ENCODE measurements at regions not wholly inside any gene's neighbourhood (a gene's known extent, or its start where the extent isn't known, plus 50 kb on each side); places are given as distances from the start of the nearest gene placed in this dataset.

DNA sequence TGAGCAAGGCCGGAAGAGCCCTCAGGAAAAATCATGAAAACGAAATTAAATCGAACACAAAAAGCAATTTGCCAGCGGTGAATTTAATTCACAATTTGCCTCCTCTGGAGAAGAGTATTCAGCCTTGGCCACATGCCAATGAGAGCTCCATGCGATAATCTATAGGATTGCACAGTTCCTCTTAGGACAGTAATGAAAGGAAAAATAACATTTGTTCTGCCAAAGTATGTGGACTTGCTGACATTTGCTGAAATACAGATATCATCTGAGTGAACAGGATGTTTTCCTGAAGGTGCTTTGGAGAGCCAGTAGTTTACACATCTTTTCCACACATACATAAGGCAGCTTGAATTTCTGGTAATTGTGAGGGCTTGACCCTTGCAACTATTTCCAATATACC is 188.6 kb upstream of the PDZRN3 start:
- H3K9me3 Mint-ChIP-seq: peaks cover 20% of the 10 kb centered on the region

More for the DNA sequence above, 188.6 kb upstream of the PDZRN3 start:
- Mint-ChIP-seq H3K27ac (no peak overlapping the region), H3K27me3 (ENCODE audit: low read depth) (peaks cover 8% of the 10 kb centered on the region), H3K4me3 (no peak overlapping the region), H3K36me3 (peaks cover 4% of the 10 kb centered on the region; the same call in 1 of the 2 replicates), H3K4me1 (peaks cover 20% of the 10 kb centered on the region)
- DNase-seq (ENCODE audit: low spot score) (no peak), ATAC-seq (no peak)
- TF ChIP-seq, protein P1, sequence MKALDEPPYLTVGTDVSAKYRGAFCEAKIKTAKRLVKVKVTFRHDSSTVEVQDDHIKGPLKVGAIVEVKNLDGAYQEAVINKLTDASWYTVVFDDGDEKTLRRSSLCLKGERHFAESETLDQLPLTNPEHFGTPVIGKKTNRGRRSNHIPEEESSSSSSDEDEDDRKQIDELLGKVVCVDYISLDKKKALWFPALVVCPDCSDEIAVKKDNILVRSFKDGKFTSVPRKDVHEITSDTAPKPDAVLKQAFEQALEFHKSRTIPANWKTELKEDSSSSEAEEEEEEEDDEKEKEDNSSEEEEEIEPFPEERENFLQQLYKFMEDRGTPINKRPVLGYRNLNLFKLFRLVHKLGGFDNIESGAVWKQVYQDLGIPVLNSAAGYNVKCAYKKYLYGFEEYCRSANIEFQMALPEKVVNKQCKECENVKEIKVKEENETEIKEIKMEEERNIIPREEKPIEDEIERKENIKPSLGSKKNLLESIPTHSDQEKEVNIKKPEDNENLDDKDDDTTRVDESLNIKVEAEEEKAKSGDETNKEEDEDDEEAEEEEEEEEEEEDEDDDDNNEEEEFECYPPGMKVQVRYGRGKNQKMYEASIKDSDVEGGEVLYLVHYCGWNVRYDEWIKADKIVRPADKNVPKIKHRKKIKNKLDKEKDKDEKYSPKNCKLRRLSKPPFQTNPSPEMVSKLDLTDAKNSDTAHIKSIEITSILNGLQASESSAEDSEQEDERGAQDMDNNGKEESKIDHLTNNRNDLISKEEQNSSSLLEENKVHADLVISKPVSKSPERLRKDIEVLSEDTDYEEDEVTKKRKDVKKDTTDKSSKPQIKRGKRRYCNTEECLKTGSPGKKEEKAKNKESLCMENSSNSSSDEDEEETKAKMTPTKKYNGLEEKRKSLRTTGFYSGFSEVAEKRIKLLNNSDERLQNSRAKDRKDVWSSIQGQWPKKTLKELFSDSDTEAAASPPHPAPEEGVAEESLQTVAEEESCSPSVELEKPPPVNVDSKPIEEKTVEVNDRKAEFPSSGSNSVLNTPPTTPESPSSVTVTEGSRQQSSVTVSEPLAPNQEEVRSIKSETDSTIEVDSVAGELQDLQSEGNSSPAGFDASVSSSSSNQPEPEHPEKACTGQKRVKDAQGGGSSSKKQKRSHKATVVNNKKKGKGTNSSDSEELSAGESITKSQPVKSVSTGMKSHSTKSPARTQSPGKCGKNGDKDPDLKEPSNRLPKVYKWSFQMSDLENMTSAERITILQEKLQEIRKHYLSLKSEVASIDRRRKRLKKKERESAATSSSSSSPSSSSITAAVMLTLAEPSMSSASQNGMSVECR (CRISPR knock-in tag; IDR thresholded peaks at IDR 0.05; ENCODE audit: borderline replicate concordance): no peak
- TF ChIP-seq NFE2L1 (CRISPR knock-in tag; IDR thresholded peaks at IDR 0.05) (no peak), SP1 (CRISPR knock-in tag; conservative IDR thresholded peaks at IDR 0.05) (no peak), ELF4 (CRISPR knock-in tag; IDR thresholded peaks at IDR 0.05; ENCODE audit: low read depth) (no peak), ZNF263 (CRISPR knock-in tag; IDR thresholded peaks at IDR 0.05; ENCODE audit: low read depth) (no peak), MYBL2 (CRISPR knock-in tag; IDR thresholded peaks at IDR 0.05) (no peak), ZNF317 (CRISPR knock-in tag; IDR thresholded peaks at IDR 0.05; ENCODE audit: borderline replicate concordance, low read depth) (no peak)
- TF ChIP-seq, protein P2, sequence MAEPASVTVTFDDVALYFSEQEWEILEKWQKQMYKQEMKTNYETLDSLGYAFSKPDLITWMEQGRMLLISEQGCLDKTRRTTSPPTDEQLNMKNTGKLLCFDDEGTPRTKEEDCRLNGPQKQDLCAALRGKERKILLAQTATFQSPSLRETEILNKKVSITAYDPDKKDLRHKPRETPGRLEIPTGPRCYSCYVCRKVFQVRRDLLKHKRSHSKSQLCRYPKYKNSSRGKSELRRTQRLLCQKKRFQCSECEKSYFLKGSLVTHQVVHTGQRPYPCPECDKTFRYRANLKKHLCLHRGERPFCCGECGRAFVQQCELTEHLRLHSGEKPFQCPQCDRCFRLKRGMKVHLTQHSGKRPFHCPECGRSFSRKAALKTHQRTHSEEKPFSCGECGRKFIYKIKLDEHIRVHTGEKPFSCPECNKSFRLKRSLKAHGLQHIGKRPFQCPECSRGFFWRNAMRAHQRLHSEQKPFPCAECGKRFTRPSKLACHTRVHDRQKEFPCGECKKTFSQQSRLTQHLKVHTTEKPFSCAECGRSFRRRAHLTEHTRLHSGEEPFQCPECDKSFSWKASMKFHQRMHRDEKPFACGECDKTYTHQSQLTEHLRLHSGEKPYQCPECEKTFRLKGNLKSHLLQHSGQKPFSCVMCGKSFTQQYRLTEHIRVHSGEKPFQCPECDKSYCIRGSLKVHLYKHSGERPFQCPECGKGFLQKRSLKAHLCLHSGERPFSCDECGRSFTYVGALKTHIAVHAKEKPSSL (CRISPR knock-in tag; conservative IDR thresholded peaks at IDR 0.05): no peak
- TF ChIP-seq, protein P3, sequence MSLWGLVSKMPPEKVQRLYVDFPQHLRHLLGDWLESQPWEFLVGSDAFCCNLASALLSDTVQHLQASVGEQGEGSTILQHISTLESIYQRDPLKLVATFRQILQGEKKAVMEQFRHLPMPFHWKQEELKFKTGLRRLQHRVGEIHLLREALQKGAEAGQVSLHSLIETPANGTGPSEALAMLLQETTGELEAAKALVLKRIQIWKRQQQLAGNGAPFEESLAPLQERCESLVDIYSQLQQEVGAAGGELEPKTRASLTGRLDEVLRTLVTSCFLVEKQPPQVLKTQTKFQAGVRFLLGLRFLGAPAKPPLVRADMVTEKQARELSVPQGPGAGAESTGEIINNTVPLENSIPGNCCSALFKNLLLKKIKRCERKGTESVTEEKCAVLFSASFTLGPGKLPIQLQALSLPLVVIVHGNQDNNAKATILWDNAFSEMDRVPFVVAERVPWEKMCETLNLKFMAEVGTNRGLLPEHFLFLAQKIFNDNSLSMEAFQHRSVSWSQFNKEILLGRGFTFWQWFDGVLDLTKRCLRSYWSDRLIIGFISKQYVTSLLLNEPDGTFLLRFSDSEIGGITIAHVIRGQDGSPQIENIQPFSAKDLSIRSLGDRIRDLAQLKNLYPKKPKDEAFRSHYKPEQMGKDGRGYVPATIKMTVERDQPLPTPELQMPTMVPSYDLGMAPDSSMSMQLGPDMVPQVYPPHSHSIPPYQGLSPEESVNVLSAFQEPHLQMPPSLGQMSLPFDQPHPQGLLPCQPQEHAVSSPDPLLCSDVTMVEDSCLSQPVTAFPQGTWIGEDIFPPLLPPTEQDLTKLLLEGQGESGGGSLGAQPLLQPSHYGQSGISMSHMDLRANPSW (CRISPR knock-in tag; conservative IDR thresholded peaks at IDR 0.05; ENCODE audit: low read depth): no peak
- TF ChIP-seq, protein P4, sequence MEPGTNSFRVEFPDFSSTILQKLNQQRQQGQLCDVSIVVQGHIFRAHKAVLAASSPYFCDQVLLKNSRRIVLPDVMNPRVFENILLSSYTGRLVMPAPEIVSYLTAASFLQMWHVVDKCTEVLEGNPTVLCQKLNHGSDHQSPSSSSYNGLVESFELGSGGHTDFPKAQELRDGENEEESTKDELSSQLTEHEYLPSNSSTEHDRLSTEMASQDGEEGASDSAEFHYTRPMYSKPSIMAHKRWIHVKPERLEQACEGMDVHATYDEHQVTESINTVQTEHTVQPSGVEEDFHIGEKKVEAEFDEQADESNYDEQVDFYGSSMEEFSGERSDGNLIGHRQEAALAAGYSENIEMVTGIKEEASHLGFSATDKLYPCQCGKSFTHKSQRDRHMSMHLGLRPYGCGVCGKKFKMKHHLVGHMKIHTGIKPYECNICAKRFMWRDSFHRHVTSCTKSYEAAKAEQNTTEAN (CRISPR knock-in tag; IDR thresholded peaks at IDR 0.05): no peak
- TF ChIP-seq, protein P5, sequence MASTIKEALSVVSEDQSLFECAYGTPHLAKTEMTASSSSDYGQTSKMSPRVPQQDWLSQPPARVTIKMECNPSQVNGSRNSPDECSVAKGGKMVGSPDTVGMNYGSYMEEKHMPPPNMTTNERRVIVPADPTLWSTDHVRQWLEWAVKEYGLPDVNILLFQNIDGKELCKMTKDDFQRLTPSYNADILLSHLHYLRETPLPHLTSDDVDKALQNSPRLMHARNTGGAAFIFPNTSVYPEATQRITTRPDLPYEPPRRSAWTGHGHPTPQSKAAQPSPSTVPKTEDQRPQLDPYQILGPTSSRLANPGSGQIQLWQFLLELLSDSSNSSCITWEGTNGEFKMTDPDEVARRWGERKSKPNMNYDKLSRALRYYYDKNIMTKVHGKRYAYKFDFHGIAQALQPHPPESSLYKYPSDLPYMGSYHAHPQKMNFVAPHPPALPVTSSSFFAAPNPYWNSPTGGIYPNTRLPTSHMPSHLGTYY (CRISPR knock-in tag; IDR thresholded peaks at IDR 0.05): no peak
- ChIA-PET CTCF (no interaction called here), POLR2A (interaction anchor here (0.9 kb wide), 1 partner anchor 14 kb away, joined by 3 read pairs; no protein-coding TSS in a partner anchor)
